ENCODE measurements at regions not wholly inside any gene's neighbourhood (a gene's known extent, or its start where the extent isn't known, plus 50 kb on each side); places are given as distances from the start of the nearest gene placed in this dataset.

DNA sequence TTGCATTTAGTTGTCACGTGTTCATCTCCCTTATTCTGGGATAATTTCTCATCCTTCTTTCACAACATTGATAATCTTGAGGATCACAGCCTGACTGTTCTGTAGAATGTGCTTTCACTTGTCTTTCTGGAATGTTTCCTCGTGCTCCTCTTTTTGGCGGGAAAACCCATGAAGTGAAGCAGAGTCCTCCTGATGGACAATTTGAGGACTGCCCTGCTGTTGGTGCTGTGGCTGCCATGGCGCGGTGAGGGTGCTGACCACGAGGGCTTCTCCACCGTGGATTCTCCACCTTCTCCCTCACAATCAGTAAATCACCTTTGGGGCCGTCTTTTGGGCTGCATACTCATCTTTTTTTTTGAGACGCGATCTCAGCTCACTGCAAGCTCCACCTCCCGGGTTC lies 946.9 kb downstream of the BRD1 start:
- no peak for DNase-seq (ENCODE audit: low spot score)

DNA sequence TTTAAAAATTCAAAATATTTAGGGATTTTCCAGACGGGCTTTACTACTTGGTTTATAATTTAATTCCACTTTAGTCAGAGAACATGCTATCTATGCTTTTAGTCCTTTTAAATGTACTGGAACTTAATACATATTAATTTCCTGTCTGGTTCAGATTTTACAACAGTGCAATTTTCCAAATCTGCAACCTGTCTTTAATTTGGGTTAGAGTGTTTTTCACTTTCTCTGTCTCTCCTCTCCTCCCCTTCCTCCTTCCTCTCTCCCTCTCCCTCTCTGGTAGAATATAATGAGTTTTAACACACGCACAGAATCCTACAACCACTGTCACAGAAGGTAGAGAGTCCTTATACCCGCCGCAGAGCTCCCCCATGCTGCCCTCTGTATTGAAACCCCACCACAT lies 950.7 kb downstream of the BRD1 start:
- no peak for DNase-seq (ENCODE audit: low spot score)

DNA sequence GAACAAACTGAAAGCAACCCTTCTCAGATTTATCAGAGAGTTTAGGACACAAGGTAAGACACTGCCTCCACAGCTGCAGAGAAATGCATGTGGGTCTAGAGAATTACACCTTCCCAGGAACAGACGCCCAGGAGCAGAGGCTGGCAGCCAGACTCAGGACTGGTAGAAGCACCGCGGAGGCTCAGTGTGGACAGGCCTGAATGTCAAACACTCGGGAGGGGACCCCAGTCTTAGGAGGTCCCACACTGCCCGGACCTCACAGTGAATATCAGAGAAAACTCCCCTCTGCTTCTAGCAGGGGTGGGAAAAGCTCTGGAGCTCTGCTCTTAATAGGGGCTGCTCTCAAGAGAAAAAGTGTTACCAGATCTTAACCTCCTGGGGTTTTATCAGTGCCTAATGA lies 952.7 kb downstream of the BRD1 start:
- DNase-seq (ENCODE audit: low spot score) = no peak

DNA sequence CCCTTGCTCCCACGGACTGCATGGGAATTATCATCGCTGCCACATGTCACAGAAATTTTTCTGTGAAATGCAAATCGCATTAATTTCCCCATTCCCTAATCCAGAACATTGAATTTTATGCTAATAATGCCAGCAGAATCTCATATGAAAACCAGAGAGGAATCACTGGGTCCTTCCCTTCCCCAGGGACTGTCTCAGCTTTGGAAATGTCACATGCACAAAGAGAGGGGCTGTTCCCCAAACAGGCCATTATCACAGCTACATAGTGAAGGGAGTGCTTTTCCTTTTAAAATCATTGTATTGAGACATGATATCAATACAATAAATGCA lies 954.5 kb downstream of the BRD1 start:
- no peak for DNase-seq (ENCODE audit: low spot score)

DNA sequence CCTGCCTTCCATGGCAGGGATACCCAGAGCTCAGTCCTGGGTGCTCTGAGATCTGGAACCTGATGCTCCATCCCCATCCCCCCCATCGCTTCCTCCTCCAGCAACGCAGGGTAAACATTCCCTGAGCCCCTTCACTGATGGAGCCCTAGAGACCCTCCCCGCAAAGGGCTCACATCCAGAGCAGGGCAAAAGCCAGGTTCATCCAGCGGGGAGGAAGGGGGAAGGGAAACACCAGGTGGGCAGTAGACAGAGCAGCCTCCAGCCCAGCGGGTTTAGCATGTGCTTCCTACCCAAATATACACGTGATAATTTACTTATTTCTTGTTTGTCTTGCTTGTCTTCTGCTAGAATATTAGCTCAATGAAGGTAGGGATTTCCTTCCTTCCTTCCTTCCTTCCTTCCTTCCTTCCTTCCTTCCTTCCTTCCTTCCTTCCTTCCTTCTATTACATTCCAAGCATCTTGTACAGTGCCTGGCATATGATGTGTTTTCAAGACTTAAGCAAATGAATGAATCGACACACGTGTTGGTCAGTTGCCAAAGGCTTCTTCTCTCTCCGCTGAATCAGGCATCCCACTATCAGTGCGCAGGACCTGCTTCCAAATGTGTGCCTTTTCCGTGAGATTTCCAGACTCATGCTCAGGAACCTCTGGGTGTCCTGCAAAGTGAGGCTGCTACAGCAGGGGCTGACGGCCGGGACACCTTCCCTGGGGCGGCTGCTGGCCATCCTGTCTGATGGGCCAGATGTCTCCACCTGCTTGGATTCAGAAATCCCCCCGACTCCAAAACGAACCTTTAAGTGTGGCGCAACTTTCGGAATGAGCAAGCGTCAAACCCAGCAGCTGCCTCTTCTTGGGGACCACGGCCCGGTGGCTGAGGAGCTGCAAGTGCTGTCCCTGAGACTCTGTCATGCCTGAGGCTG lies 955.1 kb downstream of the BRD1 start:
- DNase-seq (ENCODE audit: low spot score) = no peak

DNA sequence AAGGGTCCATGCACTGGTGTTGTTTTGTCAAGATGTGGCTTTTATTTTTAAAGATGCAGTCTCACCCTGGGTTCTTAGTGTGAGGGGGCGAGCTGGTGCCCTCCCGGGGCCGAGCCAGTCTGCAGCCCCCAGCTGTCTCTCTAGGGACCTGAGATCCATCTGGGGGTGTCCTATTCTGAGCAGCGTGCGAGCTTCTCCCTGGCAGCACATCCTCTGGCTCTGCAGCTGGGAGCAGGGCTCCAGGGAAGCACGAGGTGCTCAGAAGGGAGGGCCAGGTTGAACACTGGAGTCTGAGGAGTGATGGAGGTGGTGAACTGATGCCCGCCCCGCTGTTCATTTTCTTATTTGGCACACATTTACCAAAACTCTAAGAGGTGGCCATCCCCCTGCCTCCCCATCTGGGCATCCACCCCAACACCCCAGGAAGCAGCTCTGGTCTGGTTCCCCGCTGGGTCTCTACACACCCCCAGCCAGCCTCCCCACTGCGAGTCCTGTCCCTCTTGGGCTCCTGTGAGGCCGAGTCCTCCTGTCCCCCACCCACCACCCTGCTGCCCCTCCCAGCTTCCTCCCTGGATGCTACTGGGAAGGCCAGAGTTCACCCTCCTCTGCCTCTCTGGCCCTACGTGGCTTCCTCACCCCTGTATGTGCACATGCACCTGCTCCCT lies 956.4 kb downstream of the BRD1 start:
- no peak for DNase-seq (ENCODE audit: low spot score)

DNA sequence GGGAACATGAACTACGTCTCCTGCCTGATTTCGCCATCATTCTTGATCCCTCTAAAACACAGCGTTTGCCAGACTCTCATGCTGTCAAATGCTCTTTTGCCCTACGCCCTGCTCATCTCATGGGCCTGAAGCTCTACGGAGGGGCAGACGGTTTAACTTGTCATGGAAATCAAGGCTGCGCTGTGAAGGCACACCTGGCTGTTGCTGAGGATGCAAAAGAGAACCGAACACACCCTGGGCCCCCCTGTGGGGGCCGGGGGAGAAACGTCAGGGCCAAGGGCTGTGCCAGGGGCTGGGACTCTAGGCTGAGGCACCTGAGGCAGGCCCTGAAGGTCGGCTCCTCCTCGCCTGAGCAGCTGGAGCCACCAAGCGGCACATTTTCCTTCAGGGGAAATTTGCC lies 957.2 kb downstream of the BRD1 start:
- DNase-seq (ENCODE audit: low spot score) = no peak

DNA sequence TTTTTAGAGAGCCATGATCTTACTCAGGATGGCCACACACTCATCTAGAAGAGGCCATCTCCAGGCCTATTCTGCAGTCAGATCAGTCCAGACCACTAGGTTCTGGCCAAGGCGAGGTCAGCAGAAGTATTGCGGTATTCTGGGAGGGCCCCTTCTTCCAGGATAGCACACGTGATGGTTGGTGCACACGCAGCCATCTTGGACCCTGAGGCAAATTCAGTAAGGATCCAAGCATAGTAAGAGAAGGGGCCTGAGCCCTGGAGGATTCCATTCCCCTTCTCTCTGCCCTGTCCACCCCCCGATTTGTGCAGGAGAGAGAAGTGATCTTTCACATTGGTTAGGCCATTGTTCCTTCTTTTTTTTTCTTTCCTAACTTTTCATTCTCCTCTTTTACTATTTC lies 957.9 kb downstream of the BRD1 start:
- DNase-seq (ENCODE audit: low spot score) = no peak

DNA sequence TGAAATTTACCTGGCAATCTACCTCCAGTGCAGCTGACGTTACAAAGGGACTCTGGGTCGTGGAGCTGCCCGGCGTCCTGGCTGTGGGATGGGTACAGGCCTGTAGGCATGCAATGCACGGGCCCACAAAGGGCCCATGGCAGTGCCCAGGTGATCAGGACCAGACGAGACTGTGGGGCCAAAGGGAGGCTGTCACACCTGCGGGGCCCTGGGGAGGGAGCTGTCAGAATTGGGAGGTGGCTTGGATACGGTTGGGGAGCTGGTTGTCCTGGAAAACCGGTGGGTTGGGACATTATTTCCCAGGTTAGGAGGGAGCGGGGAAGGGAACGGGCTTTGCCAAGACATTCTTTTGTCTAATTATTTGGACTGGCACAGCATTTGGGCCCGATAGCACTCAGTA lies 958.5 kb downstream of the BRD1 start:
- no peak for DNase-seq (ENCODE audit: low spot score)

DNA sequence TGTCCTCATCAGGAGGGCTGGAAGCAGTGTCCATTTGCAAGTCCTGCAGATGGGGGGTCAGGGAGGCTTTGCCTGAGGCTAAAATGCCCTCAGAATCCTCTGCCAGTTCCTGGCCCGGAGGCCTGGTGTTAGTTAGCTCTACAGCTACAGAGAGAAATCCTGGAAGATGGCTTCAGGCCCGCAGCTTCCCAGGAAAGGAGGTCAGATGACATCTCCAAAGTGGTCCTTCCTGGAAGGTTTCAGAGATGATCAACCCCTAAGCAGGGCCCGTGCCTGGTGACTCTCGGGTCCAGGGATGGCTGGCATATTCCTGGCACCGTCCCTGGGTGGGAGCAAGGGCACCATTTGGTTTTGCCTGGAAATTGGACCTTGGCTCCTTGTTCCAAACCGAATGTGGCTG lies 959.1 kb downstream of the BRD1 start:
- no peak for DNase-seq (ENCODE audit: low spot score)

DNA sequence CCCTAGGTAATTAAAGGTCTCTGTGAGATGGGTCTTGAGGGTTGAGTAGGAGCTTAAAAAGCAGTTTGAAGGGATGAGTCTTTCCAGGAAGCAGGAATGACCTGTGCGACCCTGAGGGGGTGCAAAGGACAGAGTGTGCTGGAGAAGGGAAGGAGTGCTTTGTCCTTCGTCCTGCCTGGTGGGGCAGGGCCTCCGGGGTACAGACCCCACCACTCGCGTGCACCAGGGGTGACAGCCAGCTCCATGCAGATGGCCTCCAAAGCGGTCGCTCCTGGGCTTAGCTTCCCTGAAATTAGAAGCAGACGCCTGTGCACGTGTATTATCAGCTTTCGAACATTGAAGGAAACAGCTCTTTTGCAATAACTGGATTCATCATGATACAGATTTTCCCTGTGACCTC lies 959.8 kb downstream of the BRD1 start:
- DNase-seq (ENCODE audit: low spot score) = no peak

DNA sequence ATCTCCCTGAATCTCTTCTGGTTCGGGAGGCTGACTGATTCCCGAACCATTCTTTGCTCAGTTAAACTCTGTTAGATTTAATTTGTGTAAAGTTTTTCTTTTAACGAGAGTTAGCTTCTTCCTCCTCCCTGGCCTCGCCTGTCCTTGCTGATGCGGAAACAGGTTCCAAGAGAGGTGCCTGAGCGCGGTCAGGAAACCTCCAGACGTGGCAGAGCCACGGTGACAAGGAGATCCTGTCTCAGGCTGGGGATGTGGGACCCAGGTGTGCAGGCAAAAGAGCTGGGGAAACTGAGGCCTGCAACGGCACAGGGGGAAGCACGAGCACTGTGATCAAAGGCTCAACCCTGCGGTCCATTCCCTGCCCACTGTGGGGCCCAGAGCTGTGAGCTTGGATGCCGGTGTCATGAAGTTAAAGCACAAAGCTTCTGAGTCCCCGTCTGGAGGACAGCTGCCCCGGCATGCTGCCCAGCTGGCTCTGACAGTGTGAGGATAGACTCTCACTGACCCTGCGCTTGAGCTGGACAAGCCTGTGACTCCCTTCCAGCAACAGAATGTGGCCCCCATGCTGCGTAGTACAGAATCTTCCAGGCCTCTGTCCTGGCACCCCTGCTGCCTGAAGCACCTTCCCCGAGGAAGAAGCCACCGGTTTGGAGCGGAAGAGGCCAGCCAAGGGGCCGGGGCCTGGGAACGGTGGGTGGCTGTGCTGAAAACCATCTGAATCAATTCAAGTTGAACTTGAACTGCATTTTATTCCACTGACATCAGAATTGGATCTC lies 960.6 kb downstream of the BRD1 start:
- DNase-seq (ENCODE audit: low spot score) = no peak

DNA sequence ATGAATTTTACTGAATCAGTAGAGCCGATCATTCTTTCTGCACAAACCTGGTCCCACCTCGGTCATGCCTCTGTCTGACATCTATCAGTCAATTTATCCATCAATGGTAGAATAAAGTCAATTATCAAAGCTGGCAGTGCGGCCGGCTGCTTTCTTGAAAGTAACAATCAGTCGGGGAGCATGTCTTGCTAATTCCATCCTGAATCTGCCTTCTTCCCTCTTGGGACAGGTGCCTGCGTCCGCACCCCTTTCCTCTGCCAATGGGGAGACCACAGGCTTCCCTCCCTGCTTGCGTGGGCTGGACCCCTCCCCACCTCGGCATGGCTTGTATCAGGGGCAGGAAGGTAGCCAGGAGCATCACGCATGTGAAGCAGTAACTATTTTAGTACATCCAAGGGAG lies 962.9 kb downstream of the BRD1 start:
- DNase-seq (ENCODE audit: low spot score) = no peak

DNA sequence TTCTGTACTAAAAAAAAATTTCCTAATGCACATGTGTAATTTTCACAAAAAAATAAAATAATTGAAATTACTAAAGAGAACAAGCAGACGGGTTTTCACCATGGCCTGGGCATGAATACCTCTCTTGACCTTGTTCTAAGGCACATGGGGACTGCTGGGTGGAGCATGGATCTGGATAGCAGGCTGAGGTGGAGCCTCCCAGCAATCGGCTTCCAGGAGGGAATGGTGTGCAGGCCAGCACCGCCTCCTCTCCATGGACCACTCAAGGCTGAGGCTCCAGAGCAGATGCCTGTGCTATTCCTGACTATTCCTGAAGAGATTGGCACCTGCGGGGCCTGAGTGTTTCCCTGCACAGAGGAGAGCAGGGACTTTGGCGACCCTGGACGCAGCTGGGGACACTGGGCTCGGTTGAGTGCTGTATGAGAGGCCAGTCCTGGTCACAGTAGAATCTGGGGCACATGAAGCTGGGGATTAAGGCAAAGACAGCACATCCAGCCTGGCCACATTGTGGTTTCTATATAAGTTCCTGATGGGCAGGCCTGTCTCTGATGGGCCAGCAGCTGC lies 963.6 kb downstream of the BRD1 start:
- no peak for DNase-seq (ENCODE audit: low spot score)

DNA sequence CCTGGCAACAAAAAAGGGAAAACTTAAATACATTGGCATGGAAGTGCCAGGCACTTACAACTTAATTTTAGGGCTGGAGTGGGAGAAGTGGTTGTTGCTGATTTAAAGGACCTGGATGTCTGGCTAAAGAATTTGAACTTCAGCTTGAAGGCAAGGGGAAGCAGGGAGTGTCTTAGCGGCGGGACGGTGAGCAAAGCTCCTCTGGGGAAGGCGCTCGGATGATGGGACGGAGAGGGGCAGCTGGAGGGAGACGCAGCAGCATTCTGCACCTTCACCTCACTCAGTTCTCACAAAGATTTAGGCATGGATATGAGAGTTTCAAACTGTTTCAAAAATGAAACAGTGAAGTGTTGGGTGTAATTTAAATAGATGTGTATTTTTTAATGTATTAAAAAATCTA lies 967.1 kb downstream of the BRD1 start:
- DNase-seq (ENCODE audit: low spot score) = no peak

DNA sequence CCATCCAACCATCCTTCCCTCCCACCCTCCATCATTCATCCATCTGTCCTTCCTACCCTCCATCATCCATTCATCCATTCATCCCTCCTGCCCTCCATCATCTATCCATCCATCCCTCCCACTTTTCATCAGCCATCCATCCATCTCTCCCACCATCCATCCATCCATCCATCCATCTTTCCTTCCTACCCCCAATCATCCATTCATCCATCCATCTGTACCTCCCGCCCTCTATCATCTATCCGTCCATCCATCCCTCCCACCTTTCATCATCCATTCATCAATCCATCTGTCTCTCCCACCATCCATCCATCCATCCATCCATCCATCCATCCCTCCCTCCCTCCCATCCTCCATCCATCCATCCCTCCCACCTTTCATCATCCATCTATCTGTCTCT lies 968.8 kb downstream of the BRD1 start:
- DNase-seq (ENCODE audit: low spot score) = no peak

DNA sequence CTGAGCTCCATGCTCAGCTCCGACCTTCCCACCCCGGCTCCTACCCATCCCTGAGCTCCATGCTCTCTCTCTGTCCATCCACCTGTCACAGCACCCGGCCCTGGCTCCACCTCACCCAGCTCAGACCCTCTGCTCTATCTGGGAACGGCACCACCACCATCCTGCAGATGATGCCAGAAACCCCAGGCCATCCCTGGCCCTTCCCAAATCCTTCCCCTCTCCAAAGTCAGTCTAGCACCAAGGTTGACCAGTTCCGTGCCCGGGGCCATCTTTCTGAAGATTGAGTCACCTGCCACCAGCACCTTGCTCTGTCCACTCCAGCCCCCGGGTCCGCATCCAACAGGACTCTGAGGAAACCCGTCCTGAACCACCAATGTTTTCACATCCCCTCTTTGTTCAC lies 969.6 kb downstream of the BRD1 start:
- DNase-seq (ENCODE audit: low spot score) = no peak

DNA sequence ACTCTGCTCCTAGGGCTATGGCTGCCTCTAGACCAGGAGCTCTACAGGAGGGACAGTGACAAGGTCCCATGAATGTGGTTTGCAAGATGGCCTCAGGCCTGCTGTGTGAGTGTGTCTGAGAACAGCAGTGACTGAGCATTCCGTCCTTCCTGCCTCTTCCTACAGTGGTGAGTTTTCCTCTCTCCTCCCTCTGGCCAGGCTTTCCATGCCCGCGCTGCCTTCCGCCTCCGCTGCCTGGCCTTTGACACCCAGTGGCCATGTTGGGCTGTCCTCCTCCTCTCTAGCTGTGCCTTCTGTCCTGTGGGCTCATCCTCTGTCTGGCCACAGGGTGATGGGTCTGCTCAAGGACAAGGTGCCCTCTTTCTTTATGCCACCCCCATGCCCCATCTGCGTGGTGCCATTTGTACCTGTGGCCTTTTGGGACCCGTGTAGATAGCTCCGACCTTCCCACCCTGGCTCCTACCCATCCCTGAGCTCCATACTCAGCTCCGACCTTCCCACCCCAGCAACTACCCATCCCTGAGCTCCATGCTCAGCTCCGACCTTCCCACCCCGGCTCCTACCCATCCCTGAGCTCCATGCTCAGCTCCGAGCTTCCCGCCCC lies 970.4 kb downstream of the BRD1 start:
- DNase-seq (ENCODE audit: low spot score) = no peak

DNA sequence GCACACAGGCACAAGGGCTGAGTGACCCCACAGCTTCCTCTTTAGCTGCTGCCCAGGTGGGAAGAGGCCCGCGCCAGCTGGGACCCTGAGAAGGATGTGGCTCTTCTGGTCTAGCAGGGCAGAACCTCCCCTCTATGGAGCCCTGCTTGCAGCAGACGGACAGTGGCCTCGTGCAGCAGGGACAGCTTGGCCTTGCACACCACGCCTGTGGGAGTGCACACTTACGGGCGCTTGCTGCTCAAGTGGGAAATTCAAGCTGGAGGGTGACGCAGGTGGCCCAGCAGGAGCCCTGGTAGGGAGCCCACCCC lies 971.4 kb downstream of the BRD1 start:
- DNase-seq (ENCODE audit: low spot score) = no peak

DNA sequence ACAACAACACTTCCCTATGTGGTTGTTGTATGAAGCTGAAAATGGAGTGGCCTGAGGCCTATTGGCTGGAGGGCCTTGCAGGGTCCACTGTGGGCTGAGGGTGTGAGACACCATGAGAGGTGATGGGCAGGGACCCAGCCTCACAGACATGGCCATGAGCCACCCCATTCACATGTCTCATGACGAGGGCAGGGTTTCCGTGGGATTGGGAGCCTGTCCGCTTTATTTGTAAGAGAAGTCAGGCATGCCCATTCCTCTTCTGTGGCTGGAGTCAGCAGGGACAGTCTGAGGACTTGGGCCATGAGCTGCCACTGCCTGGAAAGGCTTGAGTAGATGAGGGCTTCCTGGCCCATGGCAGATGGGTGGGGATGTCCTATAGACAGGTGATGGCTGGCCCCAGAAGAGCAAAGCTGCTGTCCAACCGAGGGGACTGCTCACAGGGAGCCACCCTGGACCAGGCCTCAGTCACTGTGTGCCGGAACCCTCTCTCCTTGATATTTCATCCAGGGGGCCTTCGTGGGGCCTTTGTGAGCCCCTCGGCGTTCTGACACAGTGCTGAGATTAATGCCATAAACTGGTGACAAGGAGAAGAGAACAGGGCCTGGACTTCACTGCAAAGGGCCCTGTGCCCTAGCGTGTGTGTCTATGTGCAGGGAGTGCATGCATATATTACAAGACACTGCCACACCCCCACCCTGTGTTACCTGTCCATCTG lies 971.9 kb downstream of the BRD1 start:
- DNase-seq (ENCODE audit: low spot score) = no peak

DNA sequence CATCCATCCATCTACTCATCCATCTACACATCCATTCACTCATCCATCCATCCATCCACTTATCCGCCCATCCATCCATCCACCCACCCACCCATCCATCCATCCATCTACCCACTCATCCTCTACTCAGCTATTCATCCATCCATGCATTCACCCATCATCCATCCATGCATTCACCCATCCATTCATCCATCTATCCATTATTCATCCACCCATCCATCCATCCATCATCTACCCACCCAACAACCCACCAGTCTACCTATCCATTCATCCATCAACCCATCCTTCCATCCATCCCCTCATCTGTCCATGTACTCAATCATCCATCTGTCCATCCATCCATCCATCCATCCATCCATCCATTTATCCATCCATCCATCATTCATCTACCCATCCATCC lies 972.7 kb downstream of the BRD1 start:
- DNase-seq (ENCODE audit: low spot score) = no peak
